Activated naive CD8-positive, alpha-beta T cell treated with anti-CD3 and anti-CD28 coated beads, Interleukin-2, amount 10 ng/mL, durations not matched to agents 7 days and 5 days (primary cell): ENCODE measurements at regions not wholly inside any gene's neighbourhood (a gene's known extent, or its start where the extent isn't known, plus 50 kb on each side); places are given as distances from the start of the nearest gene placed in this dataset.

Experiments used
- ATAC-seq: fragments of 150-1000 bp; cut with Tn5 transposase; one replicate; pipeline ENCODE4 v1.10.0; 2021; ENCODE audit warnings: low read depth, moderate library complexity
- POLR2A ChIA-PET: fragments of 350-600 bp; sonication (Branson Sonifier 250); formaldehyde crosslinking; loops from one replicate; lab custom pipeline; 2021; ENCODE audit warnings: antibody characterized with exemption; lab: Charles Lee
- DNase-seq: peaks from one replicate; pipeline ENCODE4 v3.0.0; 2021
- H3K27ac Mint-ChIP-seq: one replicate; pipeline ENCODE4 v1.8.0; 2022; ENCODE audit warnings: mild to moderate bottlenecking, mixed read lengths
- H3K27me3 Mint-ChIP-seq: one replicate; pipeline ENCODE4 v1.8.0; 2022; ENCODE audit warnings: mild to moderate bottlenecking, moderate library complexity, mixed read lengths
- H3K36me3 Mint-ChIP-seq: one replicate; pipeline ENCODE4 v1.8.0; 2021; ENCODE audit warnings: mild to moderate bottlenecking, mixed read lengths
- H3K4me1 Mint-ChIP-seq: one replicate; pipeline ENCODE4 v1.8.0; 2021; ENCODE audit warnings: mixed read lengths
- H3K4me3 Mint-ChIP-seq: one replicate; pipeline ENCODE4 v1.8.0; 2022; ENCODE audit warnings: mild to moderate bottlenecking, moderate library complexity, mixed read lengths
- H3K9me3 Mint-ChIP-seq: one replicate; pipeline ENCODE4 v1.8.0; 2021; ENCODE audit warnings: mixed read lengths

DNA sequence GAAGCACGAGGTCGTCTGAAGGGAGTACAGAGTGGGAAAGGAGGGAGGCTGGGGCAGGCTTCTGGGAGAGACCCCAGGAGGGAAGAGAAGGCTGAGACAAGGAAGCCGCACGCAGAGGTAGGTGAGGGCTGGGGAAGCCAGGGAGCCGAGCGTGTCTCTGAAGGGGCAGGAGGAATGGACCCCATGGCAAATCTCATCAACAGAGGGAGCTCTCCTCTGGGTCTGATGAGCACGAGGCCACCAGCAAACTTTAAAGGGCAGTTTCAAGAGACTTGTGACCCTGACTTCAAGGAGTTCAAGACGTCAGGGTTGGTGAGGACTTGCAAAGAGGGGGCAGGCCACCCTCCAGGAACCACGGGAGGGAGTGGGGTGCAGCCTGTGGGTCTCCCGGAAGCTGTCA, 326.2 kb upstream of the IRX2 start:
- POLR2A ChIA-PET = no interaction called here
- H3K27me3 Mint-ChIP-seq = no peaks in the 10 kb centered on the region
- no peak for DNase-seq
- H3K4me1 Mint-ChIP-seq = no peaks in the 10 kb centered on the region
- peaks cover 17% of the 10 kb centered on the region for H3K9me3 Mint-ChIP-seq
- no peak overlapping the region for H3K27ac Mint-ChIP-seq
- no peaks in the 10 kb centered on the region for H3K36me3 Mint-ChIP-seq
- H3K4me3 Mint-ChIP-seq = no peak overlapping the region
- ATAC-seq = no peak

DNA sequence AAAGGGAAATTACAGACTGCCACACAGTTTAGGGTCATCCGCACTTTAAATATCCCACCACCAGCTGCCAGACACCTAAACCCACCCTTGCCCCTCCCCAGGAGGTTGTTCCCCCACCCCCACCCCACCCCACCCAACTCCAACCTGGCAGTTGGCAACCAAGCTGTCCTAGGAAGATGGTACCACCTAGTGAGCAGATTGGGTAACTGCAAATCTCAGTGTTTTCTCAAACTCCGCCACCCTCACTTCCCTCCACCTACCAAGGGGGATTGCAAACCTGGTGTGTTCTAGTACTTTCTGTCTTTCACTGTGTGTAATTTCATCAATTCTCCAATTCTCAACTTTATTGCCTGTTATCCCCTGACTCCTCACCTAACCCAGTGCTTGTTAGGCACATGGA, 323.8 kb upstream of the IRX2 start:
- no peak overlapping the region for H3K4me3 Mint-ChIP-seq

DNA sequence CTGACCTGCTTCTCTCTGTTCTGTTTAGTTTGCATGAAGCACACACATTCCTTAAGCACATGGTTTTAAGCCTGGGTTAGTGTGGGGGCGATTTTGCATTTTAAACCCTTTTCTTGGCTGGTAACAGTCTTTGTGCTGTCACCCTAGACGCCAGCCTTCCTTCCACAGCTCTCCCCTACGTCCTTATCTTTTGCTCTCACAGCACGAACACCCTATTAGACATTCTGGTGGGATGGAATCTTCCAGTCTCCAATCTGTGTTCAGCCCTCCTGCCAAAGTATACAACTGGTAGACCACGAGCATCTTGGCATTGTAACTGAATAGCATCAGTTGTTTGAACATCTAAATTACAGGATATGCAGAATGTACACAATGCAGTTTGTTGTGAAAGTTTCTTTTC, 316.9 kb upstream of the IRX2 start:
- Mint-ChIP-seq H3K27me3 (no peaks in the 10 kb centered on the region), H3K4me1 (no peaks in the 10 kb centered on the region), H3K27ac (no peak overlapping the region), H3K36me3 (no peaks in the 10 kb centered on the region), H3K4me3 (no peak overlapping the region), H3K9me3 (peaks cover 17% of the 10 kb centered on the region)
- no peak for DNase-seq
- POLR2A ChIA-PET = no interaction called here
- ATAC-seq = no peak

More for the DNA sequence above, 323.8 kb upstream of the IRX2 start:
- ATAC-seq = no peak
- H3K36me3 Mint-ChIP-seq = no peaks in the 10 kb centered on the region
- H3K9me3 Mint-ChIP-seq = peaks cover 24% of the 10 kb centered on the region
- DNase-seq = no peak
- H3K27ac Mint-ChIP-seq = no peak overlapping the region
- no peaks in the 10 kb centered on the region for H3K4me1 Mint-ChIP-seq
- no peaks in the 10 kb centered on the region for H3K27me3 Mint-ChIP-seq
- POLR2A ChIA-PET = no interaction called here

DNA sequence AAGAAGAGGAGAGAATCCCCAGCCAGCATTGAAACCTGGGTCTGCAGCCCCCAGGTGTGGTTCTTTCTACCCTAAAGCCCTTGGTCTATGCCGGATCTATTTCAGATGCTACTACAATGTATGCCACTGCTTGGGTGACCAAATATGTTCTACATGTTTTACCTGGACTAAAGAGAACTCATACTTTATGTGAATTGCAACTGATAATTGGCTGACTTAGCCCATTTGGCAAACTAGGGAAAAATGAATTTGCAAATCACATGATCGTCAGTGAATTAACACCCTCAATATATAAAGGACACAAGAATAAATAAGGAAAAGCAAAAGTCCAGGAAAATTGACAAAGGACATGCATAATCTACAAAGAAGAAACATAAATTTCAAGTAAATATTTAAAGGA, 308.8 kb upstream of the IRX2 start:
- no peaks in the 10 kb centered on the region for H3K4me1 Mint-ChIP-seq
- no peak overlapping the region for H3K27ac Mint-ChIP-seq
- H3K4me3 Mint-ChIP-seq = no peak overlapping the region
- POLR2A ChIA-PET = no interaction called here
- H3K27me3 Mint-ChIP-seq = no peaks in the 10 kb centered on the region
- ATAC-seq = no peak
- no peak for DNase-seq
- H3K9me3 Mint-ChIP-seq = peaks cover 7% of the 10 kb centered on the region
- no peaks in the 10 kb centered on the region for H3K36me3 Mint-ChIP-seq

DNA sequence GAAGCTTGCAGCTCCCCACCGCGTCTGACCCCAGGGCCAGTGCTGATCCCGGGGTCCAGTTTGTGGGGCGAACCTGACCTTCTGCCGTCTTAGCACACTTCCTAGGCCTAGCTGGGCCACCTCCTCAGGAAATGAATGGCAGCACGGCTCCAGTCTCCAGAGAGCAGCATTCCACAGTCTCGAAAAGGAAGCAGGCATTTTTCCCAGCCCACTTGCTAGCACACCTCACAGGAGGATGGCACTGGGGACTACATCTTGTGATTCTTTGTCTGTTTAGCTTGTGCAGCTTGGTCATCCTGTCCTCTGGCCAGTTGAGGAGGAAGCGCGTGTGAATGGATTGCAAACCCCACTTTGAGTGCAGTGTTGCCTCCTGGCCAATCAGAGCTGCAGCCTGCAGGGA, 308.0 kb upstream of the IRX2 start:
- no peaks in the 10 kb centered on the region for H3K4me1 Mint-ChIP-seq
- no peak for DNase-seq
- POLR2A ChIA-PET = no interaction called here
- no peak for ATAC-seq
- H3K4me3 Mint-ChIP-seq = no peak overlapping the region
- no peak overlapping the region for H3K27ac Mint-ChIP-seq
- no peaks in the 10 kb centered on the region for H3K27me3 Mint-ChIP-seq
- no peaks in the 10 kb centered on the region for H3K36me3 Mint-ChIP-seq
- H3K9me3 Mint-ChIP-seq = peaks cover 7% of the 10 kb centered on the region

DNA sequence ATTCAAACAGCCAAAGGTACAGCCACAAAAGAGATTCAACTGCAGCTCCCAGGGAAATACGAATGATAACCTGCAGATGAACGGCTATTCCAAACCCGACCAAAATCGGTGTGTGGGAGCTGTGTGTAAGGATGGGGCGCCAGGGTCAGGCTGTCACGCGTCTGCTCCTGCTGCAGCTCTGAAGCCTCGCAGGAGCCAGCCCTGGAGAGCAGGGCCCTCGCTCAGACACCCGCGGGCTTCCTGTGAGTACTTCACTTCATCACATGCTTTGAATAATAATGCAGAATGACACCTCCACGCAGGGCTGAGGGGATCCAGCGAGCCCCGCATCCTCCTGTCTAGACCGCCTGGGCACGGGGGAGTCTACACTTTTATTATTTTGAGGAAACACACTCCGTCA, 307.5 kb upstream of the IRX2 start:
- POLR2A ChIA-PET = no interaction called here
- no peak overlapping the region for H3K27ac Mint-ChIP-seq
- ATAC-seq (no peak), DNase-seq (no peak)
- H3K9me3 Mint-ChIP-seq = peaks cover 7% of the 10 kb centered on the region
- H3K4me1 Mint-ChIP-seq = no peaks in the 10 kb centered on the region
- H3K4me3 Mint-ChIP-seq = no peak overlapping the region
- H3K27me3 Mint-ChIP-seq = no peaks in the 10 kb centered on the region
- no peaks in the 10 kb centered on the region for H3K36me3 Mint-ChIP-seq

DNA sequence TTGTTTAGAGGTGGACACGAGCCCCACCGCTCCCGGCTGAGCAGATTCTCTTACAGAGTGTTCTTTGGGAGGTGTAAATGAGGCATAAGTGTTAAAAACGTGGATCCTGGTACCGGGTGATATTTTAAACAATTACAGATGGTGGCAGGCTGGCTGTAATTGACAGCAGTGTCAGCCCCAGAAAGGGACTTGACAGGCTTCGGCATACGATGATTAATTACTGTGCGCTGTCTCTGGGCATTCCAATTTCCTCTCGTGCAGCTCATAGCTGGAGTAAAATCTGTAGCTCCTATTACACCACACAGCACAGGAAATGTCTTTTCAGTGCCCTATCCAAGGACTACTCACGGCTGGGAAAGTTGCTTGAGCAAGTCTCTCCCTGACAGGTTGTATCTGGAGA, 305.4 kb upstream of the IRX2 start:
- POLR2A ChIA-PET = no interaction called here
- no peaks in the 10 kb centered on the region for H3K36me3 Mint-ChIP-seq
- H3K9me3 Mint-ChIP-seq = peaks cover 8% of the 10 kb centered on the region
- DNase-seq (no peak), ATAC-seq (no peak)
- H3K27me3 Mint-ChIP-seq = no peaks in the 10 kb centered on the region
- H3K4me1 Mint-ChIP-seq = no peaks in the 10 kb centered on the region
- H3K27ac Mint-ChIP-seq = no peak overlapping the region
- no peak overlapping the region for H3K4me3 Mint-ChIP-seq

DNA sequence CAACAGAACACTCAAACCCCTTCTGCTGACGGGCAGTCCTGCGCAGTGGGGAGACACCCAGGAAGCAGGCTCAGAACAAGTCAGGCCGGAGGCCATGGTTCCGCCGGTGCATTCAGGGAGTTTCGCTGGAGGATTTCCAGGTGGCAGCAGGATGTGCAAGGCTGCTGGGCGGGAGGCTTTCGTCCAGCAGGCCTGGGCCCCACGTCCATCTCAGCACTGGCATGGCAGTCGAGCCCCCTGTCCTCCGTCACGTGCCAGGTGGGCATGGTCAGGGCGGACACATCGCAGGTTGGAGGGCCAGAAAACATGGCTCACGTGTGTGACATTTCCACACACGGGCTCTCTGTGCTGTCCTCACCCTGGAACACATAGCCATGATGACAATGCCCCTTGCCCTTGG, 299.9 kb upstream of the IRX2 start:
- POLR2A ChIA-PET = no interaction called here
- Mint-ChIP-seq H3K27me3 (no peaks in the 10 kb centered on the region), H3K9me3 (peaks cover 2% of the 10 kb centered on the region), H3K27ac (no peak overlapping the region), H3K4me3 (no peak overlapping the region), H3K4me1 (no peaks in the 10 kb centered on the region), H3K36me3 (no peaks in the 10 kb centered on the region)
- DNase-seq (no peak), ATAC-seq (no peak)

DNA sequence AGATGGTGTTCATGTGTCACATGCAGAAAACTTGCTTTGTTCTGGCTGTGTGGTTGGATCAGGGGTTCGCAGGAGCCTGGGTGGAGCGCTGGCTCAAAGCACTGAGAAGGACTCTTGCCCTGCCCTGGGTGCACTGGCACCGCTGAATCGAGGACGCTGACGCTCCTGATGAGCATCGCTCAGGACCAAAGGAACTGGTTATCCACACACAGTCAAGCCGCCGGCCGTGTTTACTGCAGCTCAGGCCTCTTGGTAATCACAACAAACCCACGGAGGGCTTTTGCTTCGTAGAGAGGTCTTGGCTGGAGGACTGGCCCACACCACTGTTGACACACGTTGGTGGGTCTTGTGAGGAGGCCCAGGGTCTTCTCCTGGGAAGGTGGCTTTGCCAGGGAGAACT, 299.4 kb upstream of the IRX2 start:
- no peak for ATAC-seq
- Mint-ChIP-seq H3K9me3 (peaks cover 2% of the 10 kb centered on the region), H3K4me3 (no peak overlapping the region), H3K27ac (no peak overlapping the region), H3K4me1 (no peaks in the 10 kb centered on the region), H3K36me3 (no peaks in the 10 kb centered on the region), H3K27me3 (no peaks in the 10 kb centered on the region)
- POLR2A ChIA-PET = no interaction called here
- DNase-seq = no peak

DNA sequence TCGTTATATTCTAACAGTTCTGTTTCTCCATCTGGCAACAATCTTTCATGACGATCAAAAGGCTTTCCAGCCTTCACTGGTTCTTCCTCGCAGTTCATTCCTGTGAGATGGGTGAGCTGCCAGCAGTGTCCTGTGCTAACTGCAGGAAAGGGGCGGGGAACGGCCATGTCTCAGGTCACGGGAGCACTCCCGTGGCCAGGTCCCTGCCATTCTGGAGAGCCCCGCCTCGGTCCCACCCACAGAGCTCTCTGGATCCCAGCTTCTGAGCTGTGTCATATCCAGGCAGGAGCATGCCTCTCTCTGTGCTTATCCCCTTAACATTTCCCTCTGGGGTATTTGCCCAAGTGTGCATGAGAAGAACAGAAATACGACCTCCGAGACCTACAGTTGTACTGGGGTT, 297.8 kb upstream of the IRX2 start:
- POLR2A ChIA-PET = no interaction called here
- DNase-seq = no peak
- no peak for ATAC-seq
- H3K27me3 Mint-ChIP-seq = no peaks in the 10 kb centered on the region
- no peaks in the 10 kb centered on the region for H3K4me1 Mint-ChIP-seq
- H3K4me3 Mint-ChIP-seq = no peak overlapping the region
- H3K36me3 Mint-ChIP-seq = no peaks in the 10 kb centered on the region
- H3K27ac Mint-ChIP-seq = no peak overlapping the region
- H3K9me3 Mint-ChIP-seq = peaks cover 2% of the 10 kb centered on the region

DNA sequence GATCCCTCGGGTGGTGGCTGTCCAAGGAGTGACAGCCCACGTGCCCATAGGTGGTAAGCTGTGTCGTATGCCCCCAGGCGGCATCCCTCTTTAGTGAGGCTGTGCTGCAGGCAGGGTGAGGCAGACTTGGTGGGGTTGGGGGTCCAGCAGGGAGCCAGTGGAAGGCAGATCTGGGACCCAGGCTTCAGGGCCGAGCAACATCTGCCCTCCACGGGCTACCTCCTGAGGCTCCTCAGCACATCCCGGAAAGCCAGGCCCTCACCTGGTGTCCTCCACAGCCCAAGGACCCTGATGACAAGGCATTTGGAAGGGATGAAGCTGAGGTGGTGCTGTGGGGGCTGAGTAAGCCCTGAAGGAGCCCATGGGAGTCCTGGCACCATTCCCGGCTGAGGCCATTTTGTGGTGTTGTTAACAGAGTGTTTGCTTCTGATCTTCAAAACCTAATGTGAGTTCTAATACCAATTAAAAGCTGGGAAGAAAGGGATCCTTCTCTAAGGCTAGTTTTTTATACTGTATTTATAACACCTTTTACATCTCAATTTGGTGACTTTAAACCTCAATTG, 295.8 kb upstream of the IRX2 start:
- DNase-seq (no peak), ATAC-seq (no peak)
- no peaks in the 10 kb centered on the region for H3K4me1 Mint-ChIP-seq
- H3K36me3 Mint-ChIP-seq = no peaks in the 10 kb centered on the region
- POLR2A ChIA-PET = no interaction called here
- H3K9me3 Mint-ChIP-seq = peaks cover 4% of the 10 kb centered on the region
- no peak overlapping the region for H3K4me3 Mint-ChIP-seq
- no peaks in the 10 kb centered on the region for H3K27me3 Mint-ChIP-seq
- no peak overlapping the region for H3K27ac Mint-ChIP-seq

DNA sequence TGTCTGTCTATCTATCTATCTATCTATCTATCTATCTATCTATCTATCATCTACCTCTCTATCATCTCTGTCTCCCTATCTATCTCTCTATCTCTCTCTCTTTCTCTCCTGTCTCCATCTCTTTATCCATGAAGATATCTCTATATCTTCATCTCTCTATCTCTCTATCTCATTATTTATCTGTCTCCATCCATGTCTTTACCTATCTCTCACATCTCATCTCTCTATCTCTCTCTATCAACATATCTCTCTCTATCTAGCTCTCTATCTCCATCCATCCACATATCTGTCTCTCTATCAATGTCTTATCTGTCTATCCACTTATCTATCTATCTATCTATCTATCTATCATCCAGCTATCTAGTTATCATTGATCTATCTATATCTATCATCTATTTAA, 292.1 kb upstream of the IRX2 start:
- DNase-seq (no peak), ATAC-seq (no peak)
- Mint-ChIP-seq H3K27ac (no peak overlapping the region), H3K4me1 (no peaks in the 10 kb centered on the region), H3K36me3 (no peaks in the 10 kb centered on the region), H3K27me3 (no peaks in the 10 kb centered on the region), H3K9me3 (peaks cover 3% of the 10 kb centered on the region), H3K4me3 (no peak overlapping the region)
- POLR2A ChIA-PET = no interaction called here

DNA sequence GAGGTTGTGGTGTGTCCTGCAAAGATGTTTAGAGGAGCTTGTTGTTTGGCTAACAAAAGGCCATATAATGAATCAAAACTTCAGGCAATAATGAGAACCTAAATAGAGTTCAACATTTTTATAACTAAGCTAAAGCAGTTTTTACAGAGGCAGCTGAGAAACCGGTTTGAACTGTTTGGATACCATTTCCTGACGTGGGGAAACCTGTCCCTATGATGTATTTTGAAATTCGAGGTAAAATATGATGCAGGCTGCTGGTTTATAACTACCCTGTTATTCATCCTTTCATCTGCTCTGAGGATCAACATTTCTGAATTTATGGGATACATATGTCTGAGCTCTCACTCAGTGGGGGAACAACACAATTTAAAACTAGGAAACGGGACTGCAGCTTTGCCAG, 289.5 kb upstream of the IRX2 start:
- Mint-ChIP-seq H3K9me3 (peaks cover 3% of the 10 kb centered on the region), H3K4me3 (no peak overlapping the region), H3K27ac (no peak overlapping the region), H3K4me1 (no peaks in the 10 kb centered on the region), H3K27me3 (no peaks in the 10 kb centered on the region), H3K36me3 (no peaks in the 10 kb centered on the region)
- DNase-seq (no peak), ATAC-seq (no peak)
- POLR2A ChIA-PET = no interaction called here

DNA sequence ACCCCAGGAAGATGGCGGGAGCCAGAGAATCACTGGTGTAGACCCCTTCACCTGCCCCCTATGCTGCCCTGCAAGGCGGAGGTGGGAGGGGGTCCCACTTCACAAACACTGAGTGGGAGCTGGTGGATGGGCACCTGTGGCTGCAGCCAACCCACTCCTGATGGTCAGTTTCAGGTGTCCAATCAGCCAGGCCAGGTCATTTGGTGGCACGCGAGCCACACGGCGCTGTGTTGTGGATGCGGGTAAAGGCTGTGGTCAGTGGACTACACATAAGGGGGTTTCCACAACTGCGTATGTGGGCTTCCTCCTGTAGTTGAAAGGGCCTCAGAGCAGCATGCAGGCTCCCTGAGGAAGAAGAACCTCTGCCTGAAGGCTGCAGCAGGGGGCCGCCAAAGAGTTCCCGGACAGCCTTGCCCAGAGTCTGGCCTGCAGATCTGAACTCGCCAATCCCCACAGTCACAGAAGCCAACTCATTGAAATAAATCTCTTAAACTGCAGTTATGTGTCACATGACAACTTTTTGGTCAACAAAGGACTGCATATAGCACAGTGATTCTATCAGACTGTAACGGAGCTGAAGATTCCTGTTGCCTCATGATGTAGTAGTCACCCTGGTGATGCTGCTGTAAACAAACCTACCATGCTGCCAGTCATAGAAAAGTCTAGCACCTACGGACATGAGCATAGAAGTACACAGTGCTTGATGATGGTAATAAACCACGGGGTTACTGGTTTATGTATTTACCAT, 284.7 kb upstream of the IRX2 start:
- peaks cover 5% of the 10 kb centered on the region for H3K9me3 Mint-ChIP-seq
- H3K36me3 Mint-ChIP-seq = no peaks in the 10 kb centered on the region
- ATAC-seq = no peak
- POLR2A ChIA-PET = no interaction called here
- no peaks in the 10 kb centered on the region for H3K4me1 Mint-ChIP-seq
- no peak overlapping the region for H3K27ac Mint-ChIP-seq
- DNase-seq = no peak
- H3K4me3 Mint-ChIP-seq = no peak overlapping the region
- no peaks in the 10 kb centered on the region for H3K27me3 Mint-ChIP-seq
